ENCODE measurements at regions not wholly inside any gene's neighbourhood (a gene's known extent, or its start where the extent isn't known, plus 50 kb on each side); places are given as distances from the start of the nearest gene placed in this dataset.

- TF ChIP-seq CTCF (IDR thresholded peaks at IDR 0.05) = no peak
- TF ChIP-seq POLR2A (IDR thresholded peaks at IDR 0.05) = no peak
- no peak for TF ChIP-seq EP300 (IDR thresholded peaks at IDR 0.05; ENCODE audit: low read depth)
Observed at GRCh38 chr5:86814315-86814714, 196.6 kb downstream of the COX7C start.
